22Rv1 (cell line): ENCODE measurements at regions not wholly inside any gene's neighbourhood (a gene's known extent, or its start where the extent isn't known, plus 50 kb on each side); places are given as distances from the start of the nearest gene placed in this dataset.

Experiments used
- H3K27ac ChIP-seq: fragments of 450-650 bp; 2 replicates; pipeline ENCODE4 v1.5.1; 2017
- ZFX ChIP-seq: fragments of 450-650 bp; IDR thresholded peaks from 2 replicates; pipeline ENCODE4 v1.6.1; 2017; ENCODE audit warnings: antibody characterized with exemption, borderline replicate concordance
- TF ChIP-seq, protein P1 (sequence below): fragments of 450-650 bp; IDR thresholded peaks from 2 replicates; pipeline ENCODE4 v1.5.1; 2017; ENCODE audit warnings: mild to moderate bottlenecking

DNA sequence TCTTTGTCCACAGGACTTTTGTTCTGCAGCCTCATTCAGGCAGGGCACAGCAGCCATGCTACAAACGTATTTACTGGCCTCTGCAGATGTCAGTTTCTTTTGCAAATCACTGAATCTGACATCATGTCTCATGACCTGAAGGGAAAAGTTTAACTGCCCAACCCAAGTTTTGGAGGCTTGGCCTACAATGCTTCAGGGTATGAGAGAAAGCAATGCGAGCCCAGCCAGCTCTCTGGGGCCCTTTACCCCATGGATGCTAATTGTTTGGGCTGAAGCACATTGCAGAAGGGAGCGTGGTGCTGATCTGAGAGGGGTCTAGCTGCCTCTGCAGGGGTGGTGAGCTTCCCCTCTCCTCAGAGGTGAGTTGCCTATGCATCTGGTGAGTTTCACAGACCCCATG is 179.9 kb upstream of the CXCL12 start:
- TF ChIP-seq, protein P1, sequence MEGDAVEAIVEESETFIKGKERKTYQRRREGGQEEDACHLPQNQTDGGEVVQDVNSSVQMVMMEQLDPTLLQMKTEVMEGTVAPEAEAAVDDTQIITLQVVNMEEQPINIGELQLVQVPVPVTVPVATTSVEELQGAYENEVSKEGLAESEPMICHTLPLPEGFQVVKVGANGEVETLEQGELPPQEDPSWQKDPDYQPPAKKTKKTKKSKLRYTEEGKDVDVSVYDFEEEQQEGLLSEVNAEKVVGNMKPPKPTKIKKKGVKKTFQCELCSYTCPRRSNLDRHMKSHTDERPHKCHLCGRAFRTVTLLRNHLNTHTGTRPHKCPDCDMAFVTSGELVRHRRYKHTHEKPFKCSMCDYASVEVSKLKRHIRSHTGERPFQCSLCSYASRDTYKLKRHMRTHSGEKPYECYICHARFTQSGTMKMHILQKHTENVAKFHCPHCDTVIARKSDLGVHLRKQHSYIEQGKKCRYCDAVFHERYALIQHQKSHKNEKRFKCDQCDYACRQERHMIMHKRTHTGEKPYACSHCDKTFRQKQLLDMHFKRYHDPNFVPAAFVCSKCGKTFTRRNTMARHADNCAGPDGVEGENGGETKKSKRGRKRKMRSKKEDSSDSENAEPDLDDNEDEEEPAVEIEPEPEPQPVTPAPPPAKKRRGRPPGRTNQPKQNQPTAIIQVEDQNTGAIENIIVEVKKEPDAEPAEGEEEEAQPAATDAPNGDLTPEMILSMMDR = no peak
- no peak for TF ChIP-seq ZFX
- H3K27ac ChIP-seq = no peak overlapping the region

DNA sequence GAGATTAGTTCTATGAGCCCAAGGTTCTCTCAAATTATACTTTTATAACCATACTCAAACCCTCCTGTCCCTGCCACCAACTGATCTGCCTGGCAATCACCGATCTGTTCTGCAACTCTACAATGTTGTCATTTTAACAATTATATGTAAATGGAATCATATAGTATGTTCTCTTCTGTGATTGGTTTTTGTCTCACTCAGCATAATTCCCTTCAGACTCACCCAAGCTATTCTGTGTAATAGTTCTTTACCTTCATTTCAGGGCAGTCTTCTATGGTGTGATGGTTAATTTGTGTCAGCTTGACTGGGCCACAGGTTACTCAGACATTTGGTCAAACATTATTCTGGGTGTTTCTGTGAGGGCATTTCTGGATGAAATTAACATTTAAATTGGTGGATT is 181.9 kb upstream of the CXCL12 start:
- H3K27ac ChIP-seq = no peak overlapping the region
- TF ChIP-seq ZFX = no peak
- TF ChIP-seq, protein P1 = no peak

DNA sequence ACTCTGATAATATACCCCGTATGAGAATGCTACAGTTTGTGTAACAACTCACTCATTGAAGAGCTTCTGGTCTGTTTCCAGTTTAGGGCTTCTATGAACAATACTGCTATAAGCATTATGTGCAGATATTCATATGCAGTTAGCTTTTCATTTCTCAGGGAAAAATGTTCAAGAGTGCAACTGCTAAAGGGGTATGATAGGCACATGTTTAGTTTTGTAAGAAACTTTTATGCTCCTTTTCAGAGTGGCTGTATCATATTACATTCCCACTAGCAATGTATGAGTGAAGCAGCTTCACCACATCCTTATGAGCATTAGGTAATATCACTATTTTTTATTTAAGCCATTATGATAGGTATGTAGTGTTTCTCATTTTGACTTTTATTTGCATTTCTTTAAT is 182.6 kb upstream of the CXCL12 start:
- no peak overlapping the region for H3K27ac ChIP-seq
- TF ChIP-seq ZFX = no peak

DNA sequence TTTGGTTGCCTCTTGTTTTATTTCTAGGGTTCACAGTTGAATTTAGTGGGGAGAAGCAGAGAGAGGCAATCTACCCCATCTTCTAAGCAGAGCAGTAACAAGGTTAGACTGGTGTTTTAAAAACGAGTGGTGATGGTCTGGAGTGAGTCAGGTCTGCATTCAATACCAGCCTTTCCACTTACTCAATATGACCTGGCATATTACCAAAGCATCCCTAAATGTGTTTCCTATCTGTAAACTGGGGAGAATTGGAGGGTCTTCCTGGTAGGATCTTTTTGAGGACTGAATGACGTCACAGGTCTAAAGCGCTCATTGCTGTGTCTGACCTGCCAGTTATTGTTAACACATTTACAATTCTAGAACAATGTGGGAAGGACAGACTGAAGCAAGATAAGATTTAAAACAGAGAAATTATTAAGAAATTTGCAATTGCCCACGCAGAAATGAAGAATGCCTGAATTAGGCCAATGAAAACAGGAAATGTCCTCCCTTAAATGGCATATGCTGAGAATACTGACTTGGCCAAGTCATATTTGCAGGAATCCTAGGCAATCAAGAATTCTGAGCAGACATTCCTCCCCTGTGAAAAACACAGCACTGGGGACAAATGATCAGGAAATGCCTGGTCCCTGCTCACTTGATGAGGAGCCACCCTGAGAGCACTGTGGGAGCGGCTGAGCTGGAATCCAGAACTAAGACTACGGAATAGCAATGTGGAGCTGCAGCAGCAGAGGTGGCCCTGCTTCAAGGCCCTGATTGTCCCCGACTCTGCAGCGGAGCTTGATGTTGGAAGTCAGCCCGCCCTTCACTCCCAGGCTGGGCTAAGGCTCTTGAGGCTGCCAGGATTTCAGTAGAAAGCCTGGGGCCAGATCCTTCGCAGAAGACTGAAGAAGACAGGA is 184.5 kb upstream of the CXCL12 start:
- H3K27ac ChIP-seq = no peak overlapping the region

DNA sequence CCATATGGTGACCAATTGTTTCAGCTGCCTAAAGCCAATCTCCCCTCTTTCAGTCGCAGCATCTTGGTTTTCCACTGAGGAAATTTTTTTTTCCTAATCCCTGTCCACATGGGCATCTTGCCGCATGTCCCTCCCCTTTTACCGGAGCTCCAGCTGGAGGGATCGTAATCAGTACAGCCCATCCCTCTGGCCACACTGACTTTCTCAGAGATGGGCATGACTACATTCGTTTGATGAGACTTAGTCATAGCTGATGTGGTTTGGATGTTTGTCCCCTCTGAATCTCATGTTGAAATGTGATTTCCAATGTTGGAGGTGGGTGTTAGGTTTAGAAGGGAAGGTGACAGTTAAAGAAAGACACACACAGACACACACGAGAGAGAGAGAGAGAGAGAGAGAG is 186.8 kb upstream of the CXCL12 start:
- TF ChIP-seq, protein P1 = no peak
- no peak for TF ChIP-seq ZFX
- H3K27ac ChIP-seq = no peak overlapping the region

More for the DNA sequence above, 184.5 kb upstream of the CXCL12 start:
- no peak for TF ChIP-seq ZFX
- TF ChIP-seq, protein P1 = no peak

DNA sequence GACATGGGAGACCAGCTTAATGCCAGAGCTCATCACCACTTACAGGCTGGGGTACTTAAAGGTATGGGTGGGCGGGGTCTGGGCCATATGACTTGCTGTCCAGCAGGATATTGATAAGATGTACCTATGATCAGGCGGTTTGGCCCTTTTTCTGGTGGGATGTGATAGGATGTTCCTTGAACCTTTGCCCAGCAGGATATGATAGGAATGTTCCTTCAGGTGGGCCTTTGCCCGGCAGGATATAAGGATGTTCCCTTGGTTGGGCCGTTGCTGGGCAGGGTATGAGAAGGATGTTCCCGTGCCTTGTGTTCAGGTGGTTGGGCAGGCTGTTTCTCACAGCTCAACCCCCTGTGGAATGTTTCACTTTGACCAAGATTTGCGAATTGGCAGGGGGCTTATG is 187.2 kb upstream of the CXCL12 start:
- no peak for TF ChIP-seq ZFX
- TF ChIP-seq, protein P1 = no peak
- H3K27ac ChIP-seq = no peak overlapping the region

DNA sequence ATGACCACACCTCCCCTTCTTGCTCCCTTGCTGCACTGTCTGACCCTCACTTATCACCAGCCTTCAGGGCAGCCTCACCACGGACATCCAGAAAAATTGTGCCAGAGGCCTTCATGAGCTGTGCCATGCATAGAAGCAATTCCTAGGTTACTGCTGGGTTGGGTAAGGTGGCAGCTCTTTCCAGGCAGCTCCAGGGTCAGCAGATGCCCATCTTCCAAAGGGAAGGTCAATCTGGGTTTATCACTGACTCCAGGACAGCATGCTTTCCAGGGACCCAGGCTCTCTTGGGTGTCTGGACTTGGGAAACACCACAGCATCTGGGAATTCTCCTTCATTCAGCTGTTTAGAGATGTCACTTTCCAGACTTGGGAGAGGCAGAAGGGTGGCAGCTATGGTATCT is 188.9 kb upstream of the CXCL12 start:
- no peak overlapping the region for H3K27ac ChIP-seq
- TF ChIP-seq ZFX = no peak
- TF ChIP-seq, protein P1 = no peak
